ENCODE measurements at regions not wholly inside any gene's neighbourhood (a gene's known extent, or its start where the extent isn't known, plus 50 kb on each side); places are given as distances from the start of the nearest gene placed in this dataset.
"Not testable (repeated sequence)": the region's sequence is repeated elsewhere in the genome, so short reads cannot be mapped to it uniquely, and the experiment has no call there.

GRCh38 chr13:79637133-79637763 lies 156.3 kb downstream of the NDFIP2 start:
- no peak for DNase-seq

- no peak for DNase-seq
Measured at GRCh38 chr13:79631051-79631659, 150.2 kb downstream of the NDFIP2 start.

- no peak for DNase-seq
Measured at GRCh38 chr13:79628463-79628862, 147.5 kb downstream of the NDFIP2 start.

GRCh38 chr13:79626924-79627323 lies 146.0 kb downstream of the NDFIP2 start:
- DNase-seq, result no peak

GRCh38 chr13:79625517-79625916 lies 144.6 kb downstream of the NDFIP2 start:
- DNase-seq, result no peak

- no peak for DNase-seq
Measured at GRCh38 chr13:79621902-79622301, 140.9 kb downstream of the NDFIP2 start.

- DNase-seq, result no peak
Measured at GRCh38 chr13:79621449-79621848, 140.5 kb downstream of the NDFIP2 start.

DNA sequence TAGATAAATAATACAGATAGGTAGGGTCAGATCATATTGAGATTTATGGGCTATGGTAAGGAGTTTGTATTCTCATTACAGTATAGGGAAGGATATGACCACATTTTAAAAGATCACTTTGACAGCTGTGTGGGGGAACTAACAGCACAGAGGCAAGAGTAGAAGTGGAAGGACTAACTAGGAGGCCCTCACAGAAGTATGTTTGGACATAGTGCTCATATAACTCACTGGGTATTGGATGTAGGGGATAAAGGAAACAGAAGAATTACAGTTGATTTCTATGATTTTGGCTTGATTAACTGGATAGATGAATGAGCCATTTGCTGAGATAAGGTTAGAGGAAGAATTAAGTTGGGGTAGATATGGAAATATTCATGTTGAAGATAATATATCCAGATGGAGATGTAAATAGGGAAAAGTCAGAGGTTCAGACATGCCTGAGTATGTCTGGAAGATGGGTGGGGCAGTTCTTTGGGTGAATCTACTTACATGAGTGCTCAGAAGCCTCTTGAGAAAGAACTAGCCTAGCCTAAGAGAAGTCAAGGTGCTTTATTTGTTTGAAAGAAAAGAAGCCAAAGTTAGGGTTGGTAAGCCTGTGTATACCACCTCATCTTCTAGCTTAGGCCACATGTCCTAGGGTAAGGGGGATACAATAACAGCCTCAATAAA lies 133.4 kb downstream of the NDFIP2 start:
- no peak for DNase-seq

DNA sequence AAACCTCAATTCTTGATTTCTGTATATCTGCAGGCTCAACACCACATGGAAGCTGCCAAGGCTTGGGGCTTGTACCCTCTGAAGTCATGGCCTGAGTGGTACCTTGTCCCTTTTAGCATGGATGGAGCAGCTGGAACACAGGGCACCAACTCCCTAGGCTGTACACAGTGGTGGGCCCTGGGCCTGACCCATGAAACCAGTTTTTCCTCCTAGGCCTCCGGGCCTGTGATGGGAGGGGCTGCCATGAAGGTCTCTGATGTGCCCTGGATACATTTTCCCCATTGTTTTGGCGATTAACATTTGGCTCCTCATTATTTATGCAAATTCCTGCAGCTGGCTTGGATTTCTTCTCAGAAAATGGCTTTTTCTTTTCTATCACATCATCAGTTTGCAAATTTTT lies 131.6 kb downstream of the NDFIP2 start:
- DNase-seq, result no peak

GRCh38 chr13:79607895-79608294 lies 126.9 kb downstream of the NDFIP2 start:
- not testable (repeated sequence) for DNase-seq
